SK-N-SH (cell line): ENCODE measurements at regions not wholly inside any gene's neighbourhood (a gene's known extent, or its start where the extent isn't known, plus 50 kb on each side); places are given as distances from the start of the nearest gene placed in this dataset.

Experiments used
- CTCF ChIA-PET: fragments of 300-600, 350-600 bp; formaldehyde crosslinking; extraction: SDS; loops from one replicate; lab custom pipeline; 2021; lab: Yijun Ruan, JAX
- POLR2A ChIA-PET: fragments of 350-600 bp; sonication (Branson Sonifier 250); formaldehyde crosslinking; extraction: SDS; loops from one replicate; lab custom pipeline; 2020; ENCODE audit warnings: antibody characterized with exemption, inconsistent platforms; lab: Yijun Ruan, JAX
- DNase-seq: peaks from one replicate; pipeline ENCODE4 v3.0.0; 2012
- H2AFZ ChIP-seq: fragments of 200-600 bp; sonication (generic); 2 replicates; pipeline ENCODE4 v1.8.1; 2016; ENCODE audit warnings: antibody characterized with exemption, mild to moderate bottlenecking, low read depth
- H3F3A ChIP-seq: fragments of 200-600 bp; sonication (generic); replicated peaks from 2 replicates; pipeline ENCODE3; 2016; ENCODE audit warnings: antibody characterized with exemption, mild to moderate bottlenecking; ENCODE audit not compliant: insufficient read depth
- H3K27ac ChIP-seq, 2 experiments: fragments of 200-500 bp in 1 of 2; fragments of 200-600 bp in 1 of 2; sonication (Bioruptor generic) in 1 of 2; sonication (generic), shearing (Covaris generic) in 1 of 2; 2 replicates each; pipeline versions ENCODE4 v1.5.1 to v1.6.1; 2014 to 2016; ENCODE audit warnings: low read depth in 2 of 2, inconsistent platforms in 1 of 2, low read length in 1 of 2, mild to moderate bottlenecking in 1 of 2, mixed read lengths in 1 of 2
- H3K27me3 ChIP-seq: fragments of 200-600 bp; sonication (generic), shearing (Covaris generic); 2 replicates; pipeline ENCODE4 v1.6.1; 2016; ENCODE audit warnings: mixed run types; ENCODE audit not compliant: insufficient read depth
- H3K36me3 ChIP-seq, 2 experiments: fragments of 200-500 bp in 1 of 2; fragments of 200-600 bp in 1 of 2; sonication (Bioruptor generic) in 1 of 2; sonication (generic) in 1 of 2; replicated peaks in 1 of 2; 2 replicates each; pipeline versions ENCODE3 to v1.5.1; 2014 to 2016; ENCODE audit warnings: low read length in 1 of 2, mild to moderate bottlenecking in 1 of 2; ENCODE audit not compliant: insufficient read depth in 2 of 2, control insufficient read depth in 1 of 2
- H3K4me1 ChIP-seq, 2 experiments: fragments of 200-500 bp in 1 of 2; fragments of 200-600 bp in 1 of 2; sonication (Bioruptor generic) in 1 of 2; sonication (generic), shearing (Covaris generic) in 1 of 2; 2 replicates each; pipeline versions ENCODE4 v1.5.1 to v1.6.1; 2014 to 2016; ENCODE audit warnings: low read depth in 1 of 2, low read length in 1 of 2, mixed run types in 1 of 2; ENCODE audit not compliant: insufficient read depth in 2 of 2, control insufficient read depth in 1 of 2
- H3K4me2 ChIP-seq: fragments of 200-600 bp; sonication (generic), shearing (Covaris generic); 2 replicates; pipeline ENCODE4 v1.6.1; 2017; ENCODE audit warnings: mixed run types
- H3K4me3 ChIP-seq, 2 experiments: fragments of 200-500 bp in 1 of 2; fragments of 200-600 bp in 1 of 2; sonication (Bioruptor generic) in 1 of 2; sonication (generic), shearing (Covaris generic) in 1 of 2; 2 replicates each; pipeline versions ENCODE4 v1.5.1 to v1.8.1; 2014 to 2016; ENCODE audit warnings: low read depth in 2 of 2, inconsistent platforms in 1 of 2, low read length in 1 of 2, mild to moderate bottlenecking in 1 of 2, mixed read lengths in 1 of 2, moderate library complexity in 1 of 2
- H3K79me2 ChIP-seq: fragments of 200-600 bp; sonication (generic); 2 replicates; pipeline ENCODE4 v1.8.1; 2017; ENCODE audit warnings: mild to moderate bottlenecking; ENCODE audit not compliant: insufficient read depth
- H3K9ac ChIP-seq: fragments of 200-600 bp; sonication (generic); 2 replicates; pipeline ENCODE4 v1.6.1; 2017; ENCODE audit warnings: mixed run types
- H3K9me2 ChIP-seq: fragments of 200-600 bp; sonication (generic); 2 replicates; pipeline ENCODE4 v1.6.1; 2017; ENCODE audit warnings: mixed run types
- H3K9me3 ChIP-seq: fragments of 200-600 bp; sonication (generic); 2 replicates; pipeline ENCODE4 v1.6.1; 2017; ENCODE audit warnings: mixed run types, mild to moderate bottlenecking, moderate library complexity
- H4K20me1 ChIP-seq: fragments of 200-600 bp; sonication (generic); 2 replicates; pipeline ENCODE4 v1.6.1; 2017; ENCODE audit warnings: mild to moderate bottlenecking, mixed run types; ENCODE audit not compliant: insufficient read depth
- CHD2 ChIP-seq: fragments of 150-350 bp; IDR thresholded peaks from 2 replicates; pipeline ENCODE4 v1.6.1; 2018; ENCODE audit warnings: low read length; ENCODE audit not compliant: partially characterized antibody
- ELF1 ChIP-seq: IDR thresholded peaks from 2 replicates; pipeline ENCODE4 v1.4.0; 2012
- EZH2phosphoT487 ChIP-seq: fragments of 200-600 bp; sonication (generic); IDR thresholded peaks from 2 replicates; pipeline ENCODE4 v1.6.1; 2017; ENCODE audit warnings: low read depth, mixed run types, mild to moderate bottlenecking, antibody characterized with exemption, moderate library complexity, borderline replicate concordance
- FOXJ3 ChIP-seq: sonication (generic); formaldehyde crosslinking; IDR thresholded peaks from 2 replicates; pipeline ENCODE4 v1.5.1; 2020; ENCODE audit warnings: mild to moderate bottlenecking, missing genetic modification reagents
- FOXM1 ChIP-seq: IDR thresholded peaks from 2 replicates; pipeline ENCODE4 v1.4.0; 2012; ENCODE audit warnings: low read depth, mild to moderate bottlenecking
- GATA2 ChIP-seq: sonication (generic); formaldehyde crosslinking; IDR thresholded peaks from 2 replicates; pipeline ENCODE4 v1.5.0; 2020; ENCODE audit warnings: mild to moderate bottlenecking, missing genetic modification reagents
- MEF2A ChIP-seq: IDR thresholded peaks from 2 replicates; pipeline ENCODE4 v1.4.0; 2012; ENCODE audit warnings: low read depth, borderline replicate concordance
- MXI1 ChIP-seq: IDR thresholded peaks from 2 replicates; pipeline ENCODE4 v1.6.1; 2012; ENCODE audit warnings: mild to moderate bottlenecking, low read depth, low read length, improper control_type of control experiment
- NFIC ChIP-seq: IDR thresholded peaks from 2 replicates; pipeline ENCODE4 v1.4.0; 2012; ENCODE audit warnings: borderline replicate concordance
- NRF1 ChIP-seq: IDR thresholded peaks from 2 replicates; pipeline ENCODE4 v1.6.1; 2012; ENCODE audit warnings: low read depth, mild to moderate bottlenecking, low read length
- PBX3 ChIP-seq: IDR thresholded peaks from 2 replicates; pipeline ENCODE4; 2012
- RAD21 ChIP-seq: IDR thresholded peaks from 2 replicates; pipeline ENCODE4 v1.6.1; 2012; ENCODE audit warnings: mild to moderate bottlenecking, low read length
- RCOR1 ChIP-seq: fragments of 150-350 bp; IDR thresholded peaks from 2 replicates; pipeline ENCODE4 v1.6.1; 2017; ENCODE audit warnings: antibody characterized with exemption, low read length
- REST ChIP-seq: IDR thresholded peaks from 2 replicates; pipeline ENCODE4 v1.6.1; 2012; ENCODE audit warnings: mild to moderate bottlenecking, low read depth, low read length, moderate library complexity
- RXRA ChIP-seq: IDR thresholded peaks from 2 replicates; pipeline ENCODE4 v1.4.0; 2012; ENCODE audit warnings: low read depth, mild to moderate bottlenecking, borderline replicate concordance
- TCF12 ChIP-seq: IDR thresholded peaks from 2 replicates; pipeline ENCODE4 v1.4.0; 2012
- TEAD4 ChIP-seq: IDR thresholded peaks from 2 replicates; pipeline ENCODE4 v1.4.0; 2012; ENCODE audit warnings: mild to moderate bottlenecking, borderline replicate concordance; ENCODE audit not compliant: insufficient read depth
- WGBS: methylation state at CpG from one replicate; pipeline ENCODE4 v1.1.6; 2017; ENCODE audit warnings: low lambda C conversion rate; 5-methylcytosine and 5-hydroxymethylcytosine counted together
- TF ChIP-seq, protein P1 (sequence below): IDR thresholded peaks from 2 replicates; pipeline ENCODE4 v1.4.0; 2012; ENCODE audit warnings: low read depth
- TF ChIP-seq, protein P2 (sequence below): fragments of 150-350 bp; IDR thresholded peaks from 2 replicates; pipeline ENCODE4 v1.6.1; 2017; ENCODE audit warnings: antibody characterized with exemption, low read length, low read depth, borderline replicate concordance
- TF ChIP-seq, protein P3 (sequence below): IDR thresholded peaks from 2 replicates; pipeline ENCODE4 v1.4.0; 2012; ENCODE audit warnings: low read depth, borderline replicate concordance

- TF ChIP-seq REST: 0 out of 2 replicates have a peak, but pooled peaks have one; percentile 30
- peak; percentile 99 for TF ChIP-seq NFIC
- no peak for TF ChIP-seq FOXJ3
- TF ChIP-seq FOXM1: peak; percentile 94
- no peak for TF ChIP-seq MEF2A
- TF ChIP-seq, protein P1, sequence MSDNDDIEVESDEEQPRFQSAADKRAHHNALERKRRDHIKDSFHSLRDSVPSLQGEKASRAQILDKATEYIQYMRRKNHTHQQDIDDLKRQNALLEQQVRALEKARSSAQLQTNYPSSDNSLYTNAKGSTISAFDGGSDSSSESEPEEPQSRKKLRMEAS: no peak
These were observed 147.0 kb upstream of the RASA1 start (continued) for GRCh38 chr5:87120518-87121303.

GRCh38 chr5:87121304-87122150 lies 146.2 kb upstream of the RASA1 start:
- peaks cover 4% of the 10 kb centered on the region; the same call in 1 of the 2 replicates for H3K79me2 ChIP-seq
- H3K4me3 ChIP-seq: peak overlapping the region; percentile 10 to 47; a peak in 3 of 4 replicates
- peaks cover 0 to 41% of the 10 kb centered on the region in 2 experiments; a peak in 3 of 4 replicates for H3K4me1 ChIP-seq
- H3K9me3 ChIP-seq: no peaks in the 10 kb centered on the region
- ChIA-PET POLR2A (no interaction called here), CTCF (no interaction called here)
- 10% methylated on average over 5 of the region's 5 CpGs for WGBS
- H3K27me3 ChIP-seq: no peaks in the 10 kb centered on the region
- no peaks in the 10 kb centered on the region for H3K9me2 ChIP-seq
- no peaks in the 10 kb centered on the region for H3K36me3 ChIP-seq
- H3K4me2 ChIP-seq: peak overlapping the region; percentile 54
- H4K20me1 ChIP-seq: no peaks in the 10 kb centered on the region
- peaks cover 43% of the 10 kb centered on the region for H3F3A ChIP-seq
- no peak for DNase-seq
- peak overlapping the region; percentile 72 for H3K9ac ChIP-seq
- H3K27ac ChIP-seq: peak overlapping the region; percentile 91 to 94; a peak in 3 of 4 replicates
- H2AFZ ChIP-seq: peak overlapping the region; percentile 25
- TF ChIP-seq, protein P2, sequence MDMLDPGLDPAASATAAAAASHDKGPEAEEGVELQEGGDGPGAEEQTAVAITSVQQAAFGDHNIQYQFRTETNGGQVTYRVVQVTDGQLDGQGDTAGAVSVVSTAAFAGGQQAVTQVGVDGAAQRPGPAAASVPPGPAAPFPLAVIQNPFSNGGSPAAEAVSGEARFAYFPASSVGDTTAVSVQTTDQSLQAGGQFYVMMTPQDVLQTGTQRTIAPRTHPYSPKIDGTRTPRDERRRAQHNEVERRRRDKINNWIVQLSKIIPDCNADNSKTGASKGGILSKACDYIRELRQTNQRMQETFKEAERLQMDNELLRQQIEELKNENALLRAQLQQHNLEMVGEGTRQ: no peak
- TF ChIP-seq GATA2 (CRISPR knock-in tag): no peak
- no peak for TF ChIP-seq CHD2
- TF ChIP-seq NFIC: peak; percentile 83
- no peak for TF ChIP-seq RAD21
- TF ChIP-seq, protein P3, sequence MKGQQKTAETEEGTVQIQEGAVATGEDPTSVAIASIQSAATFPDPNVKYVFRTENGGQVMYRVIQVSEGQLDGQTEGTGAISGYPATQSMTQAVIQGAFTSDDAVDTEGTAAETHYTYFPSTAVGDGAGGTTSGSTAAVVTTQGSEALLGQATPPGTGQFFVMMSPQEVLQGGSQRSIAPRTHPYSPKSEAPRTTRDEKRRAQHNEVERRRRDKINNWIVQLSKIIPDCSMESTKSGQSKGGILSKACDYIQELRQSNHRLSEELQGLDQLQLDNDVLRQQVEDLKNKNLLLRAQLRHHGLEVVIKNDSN: no peak
- TF ChIP-seq ELF1: no peak
- peak; percentile 60; the same call in 1 of the 2 replicates for TF ChIP-seq FOXM1
- TF ChIP-seq MXI1: no peak
- TF ChIP-seq PBX3: peak; percentile 75
- TF ChIP-seq NRF1: no peak
- TF ChIP-seq MEF2A: peak; percentile 71; the same call in 1 of the 2 replicates
- peak; percentile 80 for TF ChIP-seq TCF12
- no peak for TF ChIP-seq RCOR1
- TF ChIP-seq FOXJ3: no peak
- no peak for TF ChIP-seq EZH2phosphoT487
- TF ChIP-seq TEAD4: peak; percentile 79; the same call in 1 of the 2 replicates
- peak; percentile 30; the same call in 1 of the 2 replicates for TF ChIP-seq RXRA
